A549 (cell line): ENCODE measurements at regions not wholly inside any gene's neighbourhood (a gene's known extent, or its start where the extent isn't known, plus 50 kb on each side); places are given as distances from the start of the nearest gene placed in this dataset.

ENCODE experiments used
- CTCF ChIP-seq: fragments of >200 bp; sonication (Bioruptor Twin); formaldehyde crosslinking; IDR thresholded peaks from 3 replicates; pipeline ENCODE4 v1.5.1; 2016
- EP300 ChIP-seq, 2 experiments: fragments of >200 bp; sonication (Bioruptor Twin); formaldehyde crosslinking; IDR thresholded peaks; 2 replicates in 1 of 2; 3 replicates in 1 of 2; pipeline ENCODE4 v1.6.1; 2016 to 2017
- ESRRA ChIP-seq: fragments of 150-350 bp; IDR thresholded peaks from 2 replicates; pipeline ENCODE4 v1.6.1; 2014; ENCODE audit warnings: mild to moderate bottlenecking, low read length, borderline replicate concordance
- NPAS2 ChIP-seq: fragments of 250-450 bp; sonication (Bioruptor Pico); IDR thresholded peaks from 2 replicates; pipeline ENCODE4 v1.8.0; 2022; ENCODE audit warnings: mild to moderate bottlenecking, moderate library complexity, borderline replicate concordance
- POLR2A ChIP-seq: IDR thresholded peaks from 2 replicates; pipeline ENCODE4 v1.6.1; 2012; ENCODE audit warnings: mild to moderate bottlenecking, low read length
- TP53 ChIP-seq: fragments of 250-450 bp; sonication (Bioruptor Pico); IDR thresholded peaks from 2 replicates; pipeline ENCODE4 v1.5.0; 2021; ENCODE audit warnings: mild to moderate bottlenecking, moderate library complexity

DNA sequence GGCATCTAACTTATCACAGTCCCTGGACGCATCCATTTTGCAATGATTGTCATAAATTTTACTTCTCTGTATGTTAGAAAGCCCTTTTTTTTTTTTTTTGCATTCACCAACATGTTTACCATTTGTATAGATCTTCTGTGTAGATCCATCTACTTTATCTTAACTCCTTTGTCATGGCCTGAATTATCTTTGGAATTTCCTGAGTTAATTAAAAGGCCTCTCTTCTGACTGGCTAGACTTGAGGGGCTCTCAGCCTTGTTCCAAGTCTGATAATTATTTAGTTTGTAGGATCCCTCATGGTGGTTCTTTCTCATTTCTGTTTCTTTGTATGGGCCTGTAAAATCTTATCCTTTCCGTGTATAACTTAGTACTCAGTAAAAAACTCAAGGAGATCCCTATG is 387.0 kb downstream of the C12orf50 start:
- TF ChIP-seq CTCF (no peak), POLR2A (no peak), EP300 (IDR thresholded peaks at IDR 0.05) (no peak), ESRRA (no peak), NPAS2 (CRISPR knock-in tag) (no peak), TP53 (no peak)
